Esophagus muscularis mucosa (tissue), 4 donors: ENCODE measurements at regions not wholly inside any gene's neighbourhood (a gene's known extent, or its start where the extent isn't known, plus 50 kb on each side); places are given as distances from the start of the nearest gene placed in this dataset.
A peak's percentile ranks its signal among the peaks of the same experiment; 100 is the strongest.

Experiments used
- DNase-seq: peaks from one replicate; pipeline ENCODE4 v3.0.0-alpha.2; 2017; ENCODE audit errors: extremely low spot score
- H3K27ac ChIP-seq, 4 donors: fragments of 200-600 bp; sonication (generic); replicated peaks in 1 of 4; 1 replicate in 3 of 4; 2 replicates in 1 of 4; pipeline ENCODE4 v1.5.1; 2016 to 2019; ENCODE audit warnings: mild to moderate bottlenecking in 1 of 4
- H3K27me3 ChIP-seq, 4 donors: fragments of 200-600 bp; sonication (generic); one replicate each; pipeline versions ENCODE4 v1.5.1 to v1.6.0; 2016 to 2019
- H3K36me3 ChIP-seq, 4 donors: fragments of 200-600 bp; sonication (generic); one replicate each; pipeline ENCODE4 v1.5.1; 2016 to 2019
- H3K4me1 ChIP-seq, 4 donors: fragments of 200-600 bp; sonication (generic); one replicate each; pipeline ENCODE4 v1.5.1; 2016 to 2019
- H3K4me3 ChIP-seq, 4 donors: fragments of 200-600 bp; sonication (generic); 1 replicate in 2 of 4; 2 replicates in 2 of 4; pipeline ENCODE4 v1.5.1; 2016 to 2019; ENCODE audit warnings: mild to moderate bottlenecking in 4 of 4, moderate library complexity in 1 of 4
- H3K9me3 ChIP-seq, 4 donors: fragments of 200-600 bp; sonication (generic); 1 replicate in 3 of 4; 2 replicates in 1 of 4; pipeline ENCODE4 v1.5.1; 2016 to 2019
- CTCF ChIP-seq, 3 experiments: fragments of 200-600 bp in 2 of 3; fragments of 450-650 bp in 1 of 3; sonication (generic) in 2 of 3; IDR thresholded peaks; one replicate each; pipeline ENCODE4 v1.5.1; 2017 to 2019; ENCODE audit warnings: antibody characterized with exemption in 3 of 3, mild to moderate bottlenecking in 2 of 3, moderate library complexity in 1 of 3
- EP300 ChIP-seq: sonication (generic); formaldehyde crosslinking; IDR thresholded peaks from one replicate; pipeline ENCODE4 v1.6.1; 2017; ENCODE audit warnings: antibody characterized with exemption
- POLR2A ChIP-seq: fragments of 450-650 bp; IDR thresholded peaks from one replicate; pipeline ENCODE4 v1.6.1; 2017; ENCODE audit warnings: antibody characterized with exemption, moderate library complexity, mild to moderate bottlenecking, low read depth
- POLR2AphosphoS5 ChIP-seq, 2 donors: sonication (generic); formaldehyde crosslinking; IDR thresholded peaks; one replicate each; pipeline ENCODE4 v1.6.1; 2017; ENCODE audit warnings: antibody characterized with exemption in 2 of 2
- WGBS: methylation state at CpG from one replicate; pipeline ENCODE4 v1.1.5; 2018; 5-methylcytosine and 5-hydroxymethylcytosine counted together
- intact Hi-C: fragments of 100-400 bp; cut with DNase I; formaldehyde crosslinking; loops from one replicate; pipeline ENCODE4 v1.15.1; 2023

- Histone ChIP-seq H3K27me3 (peaks cover 0 to 35% (median 0%) of the 10 kb centered on the region in 4 donors), H3K36me3 (no peaks in the 10 kb centered on the region), H3K9me3 (no peaks in the 10 kb centered on the region), H3K4me3 (no peak overlapping the region), H3K27ac (no peak overlapping the region), H3K4me1 (peaks cover 0 to 10% (median 2%) of the 10 kb centered on the region in 4 donors)
- intact Hi-C loops = no loop called here
- DNase-seq = no peak
- WGBS = 87% methylated on average over 5 of the region's 5 CpGs
- TF ChIP-seq POLR2AphosphoS5 (IDR thresholded peaks at IDR 0.05) = no peak
- TF ChIP-seq CTCF (IDR thresholded peaks at IDR 0.05) = no peak
- TF ChIP-seq EP300 = no peak
- TF ChIP-seq POLR2A = no peak
Observed at GRCh38 chr11:45748801-45749200, 56.1 kb upstream of the SLC35C1 start.

DNA sequence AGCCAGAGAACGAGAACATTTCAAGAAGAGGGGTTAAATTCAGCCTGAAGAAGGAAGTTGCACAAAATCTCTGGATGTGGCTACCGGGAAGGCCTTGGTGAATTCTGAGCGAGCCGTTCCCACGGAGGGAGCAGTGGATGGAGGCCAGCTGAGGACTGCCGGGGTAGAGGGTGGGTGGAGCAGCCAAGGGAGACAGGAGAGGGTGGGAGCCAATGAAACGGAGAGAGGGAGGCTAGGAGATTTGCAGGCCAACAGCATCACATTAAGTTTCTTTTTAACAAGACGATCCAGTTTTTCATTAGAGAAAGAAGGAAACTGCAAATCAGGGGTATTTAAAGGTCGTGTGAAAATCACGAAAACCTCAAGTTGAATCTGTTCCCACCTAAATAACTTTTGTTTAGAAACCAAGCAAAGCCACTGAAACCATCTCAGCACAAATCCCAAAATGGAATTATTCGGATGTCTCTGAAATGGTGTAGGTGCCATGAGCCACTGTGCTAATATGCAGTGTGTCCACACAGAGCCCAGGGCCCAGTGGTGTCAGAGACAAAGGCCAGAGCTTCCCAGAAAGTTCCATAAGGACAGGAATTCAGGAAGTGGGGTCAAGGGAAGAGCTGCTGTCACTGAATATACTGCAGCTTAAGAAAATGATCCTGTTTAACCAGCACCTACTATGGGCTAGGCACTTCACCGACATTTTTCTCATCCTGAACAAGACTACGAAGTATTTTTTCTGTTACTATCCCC, 59.7 kb upstream of the SLC35C1 start:
- H3K4me3 ChIP-seq = no peak overlapping the region
- intact Hi-C loops = no loop called here
- no peak for DNase-seq
- no peaks in the 10 kb centered on the region for H3K36me3 ChIP-seq
- H3K27ac ChIP-seq = peak overlapping the region in 2 of 4 donors; percentile 4 to 48
- peaks cover 0 to 10% (median 2%) of the 10 kb centered on the region in 4 donors for H3K4me1 ChIP-seq
- H3K27me3 ChIP-seq = peaks cover 0 to 2% (median 0%) of the 10 kb centered on the region in 4 donors
- TF ChIP-seq EP300 = no peak
- no peak for TF ChIP-seq POLR2A
- no peak for TF ChIP-seq CTCF (IDR thresholded peaks at IDR 0.05)
- TF ChIP-seq POLR2AphosphoS5 (IDR thresholded peaks at IDR 0.05) = no peak
- no peaks in the 10 kb centered on the region for H3K9me3 ChIP-seq
- WGBS = 48% methylated on average over 13 of the region's 13 CpGs

GRCh38 chr11:45743556-45744468, 61.1 kb upstream of the SLC35C1 start:
- Histone ChIP-seq H3K9me3 (no peaks in the 10 kb centered on the region), H3K36me3 (no peaks in the 10 kb centered on the region), H3K27me3 (no peaks in the 10 kb centered on the region), H3K4me3 (no peak overlapping the region), H3K4me1 (peaks cover 0 to 10% (median 2%) of the 10 kb centered on the region in 4 donors), H3K27ac (no peak overlapping the region)
- intact Hi-C loops = no loop called here
- no peak for TF ChIP-seq POLR2A
- TF ChIP-seq POLR2AphosphoS5 (IDR thresholded peaks at IDR 0.05) = no peak
- no peak for TF ChIP-seq EP300
- TF ChIP-seq CTCF (IDR thresholded peaks at IDR 0.05) = no peak
- no peak for DNase-seq
- 72% methylated on average over 11 of the region's 11 CpGs for WGBS

GRCh38 chr11:45741582-45741981, 63.4 kb upstream of the SLC35C1 start:
- 95% methylated on average over 2 of the region's 2 CpGs for WGBS
- TF ChIP-seq CTCF (IDR thresholded peaks at IDR 0.05) (no peak), POLR2AphosphoS5 (IDR thresholded peaks at IDR 0.05) (no peak), POLR2A (no peak), EP300 (no peak)
- H3K27me3 ChIP-seq = no peaks in the 10 kb centered on the region
- no peak overlapping the region for H3K4me3 ChIP-seq
- no peak overlapping the region for H3K27ac ChIP-seq
- DNase-seq = no peak
- no peaks in the 10 kb centered on the region for H3K9me3 ChIP-seq
- intact Hi-C loops = no loop called here
- H3K4me1 ChIP-seq = peaks cover 0 to 10% (median 2%) of the 10 kb centered on the region in 4 donors
- no peaks in the 10 kb centered on the region for H3K36me3 ChIP-seq
